ENCODE measurements at regions not wholly inside any gene's neighbourhood (a gene's known extent, or its start where the extent isn't known, plus 50 kb on each side); places are given as distances from the start of the nearest gene placed in this dataset.

DNA sequence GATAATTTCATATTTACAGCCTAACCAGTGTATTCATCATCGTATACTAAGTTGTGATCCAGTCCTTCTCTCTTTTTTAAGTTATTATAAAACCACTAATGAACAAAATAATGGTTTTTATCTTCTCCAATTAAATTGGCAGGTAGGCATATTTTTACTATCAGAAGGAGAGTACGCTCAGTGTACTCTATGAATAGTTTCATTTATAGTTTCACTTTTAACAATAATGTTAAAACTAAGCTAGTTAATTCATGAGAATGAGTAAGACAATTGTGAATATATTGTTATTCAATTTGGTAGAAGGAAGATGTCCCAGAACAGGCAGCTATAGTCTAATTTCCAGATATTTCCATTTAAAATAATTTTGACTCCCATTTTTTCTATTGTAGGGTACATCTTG is 277.1 kb downstream of the RASSF9 start:
- DNase-seq (no peak), ATAC-seq (no peak)
- intact Hi-C loops (cut with DNase I, micrococcal nuclease), result no loop called here

DNA sequence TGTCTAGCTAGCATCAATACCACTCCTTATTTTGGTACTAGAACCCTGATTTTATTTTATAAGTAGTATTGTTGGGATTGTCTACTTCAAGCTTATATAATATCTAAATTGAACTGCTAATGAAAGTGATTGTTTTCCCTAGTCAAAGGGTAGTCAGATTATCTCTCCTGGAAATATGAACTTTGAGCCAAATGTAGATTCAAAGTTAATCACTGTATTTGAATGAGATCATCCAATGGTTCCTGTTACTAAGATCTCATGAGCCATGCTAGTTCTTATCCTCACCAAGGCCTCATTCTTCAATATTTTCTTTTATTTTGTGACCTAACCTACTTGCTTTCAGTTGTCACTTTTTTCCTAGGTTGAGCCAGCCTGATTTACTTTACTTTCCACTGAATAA is 276.7 kb downstream of the RASSF9 start:
- intact Hi-C loops (cut with DNase I, micrococcal nuclease), result no loop called here
- DNase-seq (no peak), ATAC-seq (no peak)

DNA sequence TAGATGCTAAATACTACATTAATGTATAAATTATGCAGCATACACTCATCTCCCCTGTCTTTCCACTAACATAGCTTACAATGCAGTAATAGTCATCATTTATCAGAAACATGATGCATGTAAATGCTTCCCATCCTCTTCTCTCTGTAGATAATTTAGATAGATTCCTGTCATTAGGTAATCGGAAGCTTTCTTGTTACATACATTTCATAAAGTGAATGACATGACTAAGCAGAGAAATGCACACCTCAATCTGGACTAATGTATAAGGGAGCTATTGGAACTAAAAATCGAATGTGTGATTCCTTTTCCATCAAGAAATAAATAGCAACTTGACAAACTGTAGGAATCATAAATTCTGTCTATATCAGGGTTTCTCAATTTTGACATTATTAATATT is 273.4 kb downstream of the RASSF9 start:
- ATAC-seq (no peak), DNase-seq (no peak)
- intact Hi-C loops (cut with DNase I, micrococcal nuclease), result no loop called here

DNA sequence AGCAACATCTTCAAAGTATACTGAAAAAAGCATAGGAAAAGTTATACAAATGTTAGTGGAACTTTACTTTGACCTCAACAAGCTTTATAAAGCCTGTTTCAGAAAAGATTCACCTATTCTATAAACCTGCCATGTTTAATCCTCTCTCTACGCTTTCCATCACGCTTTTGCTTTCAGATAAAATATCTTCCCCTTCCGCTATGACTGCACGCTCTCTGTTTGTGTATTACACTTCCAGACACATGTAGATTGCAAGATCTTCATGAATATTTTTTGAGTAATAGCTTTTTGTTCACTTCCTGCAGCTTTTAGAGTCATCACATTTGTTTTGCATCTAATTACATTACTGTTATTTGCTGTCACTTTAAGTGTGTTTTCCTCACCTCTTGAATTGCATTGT is 271.4 kb downstream of the RASSF9 start:
- ATAC-seq (no peak), DNase-seq (no peak)
- intact Hi-C loops (cut with DNase I, micrococcal nuclease), result no loop called here

DNA sequence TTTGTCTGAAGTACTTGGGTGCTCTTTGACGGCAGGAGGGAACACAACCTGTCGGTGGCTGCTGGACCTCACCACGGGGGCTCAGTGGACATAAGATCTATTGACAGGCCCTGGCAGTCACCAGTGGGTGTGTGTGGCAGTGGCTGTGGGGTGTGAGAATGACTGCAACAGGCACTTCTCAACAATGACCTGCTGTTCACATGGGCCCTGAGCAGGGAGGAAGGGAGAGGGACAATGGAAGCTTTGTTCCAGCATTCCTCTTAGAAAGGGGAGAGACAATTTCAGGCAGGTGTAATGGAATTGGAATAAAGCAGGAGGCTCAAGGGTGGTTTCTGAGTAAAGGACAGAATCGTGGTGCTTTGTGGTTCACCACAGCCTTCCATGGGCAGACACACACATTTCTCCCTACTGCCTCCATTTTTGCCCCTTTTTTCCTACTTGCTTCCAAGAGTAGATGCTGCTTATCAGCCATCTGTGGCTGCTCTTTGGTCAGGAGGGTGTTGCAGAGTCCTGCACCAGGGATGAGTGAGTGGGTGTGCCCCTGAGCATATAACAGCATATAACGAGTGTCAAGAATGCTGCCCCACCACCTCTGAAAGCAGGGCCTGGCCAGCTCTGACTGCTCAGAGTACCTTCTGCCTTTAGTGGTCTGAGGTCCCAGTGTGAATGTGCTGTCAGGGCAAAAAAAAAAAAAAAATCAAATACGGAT is 267.7 kb downstream of the RASSF9 start:
- intact Hi-C loops (cut with DNase I, micrococcal nuclease), result no loop called here
- DNase-seq (peak in 1 of 2 donors; percentile 18), ATAC-seq (peak; percentile 89)

DNA sequence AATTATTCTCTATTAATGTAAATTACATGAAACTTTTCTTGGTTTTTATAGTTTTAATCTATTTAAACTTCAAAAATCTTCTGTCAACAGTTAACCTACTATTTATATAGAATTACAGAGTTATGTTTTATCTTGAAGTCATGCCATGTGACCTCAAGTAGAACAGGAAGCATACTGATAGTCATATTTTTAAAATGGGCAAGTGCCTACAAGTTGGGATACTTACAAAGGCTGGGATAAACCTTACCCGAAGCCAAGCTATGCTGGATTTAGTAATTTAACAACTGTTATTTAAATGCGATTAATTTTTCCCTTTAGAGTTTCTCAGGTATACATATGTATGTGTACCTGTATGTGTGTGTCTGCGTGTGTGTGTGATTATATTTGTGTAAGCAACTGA is 266.9 kb downstream of the RASSF9 start:
- DNase-seq, result no peak

DNA sequence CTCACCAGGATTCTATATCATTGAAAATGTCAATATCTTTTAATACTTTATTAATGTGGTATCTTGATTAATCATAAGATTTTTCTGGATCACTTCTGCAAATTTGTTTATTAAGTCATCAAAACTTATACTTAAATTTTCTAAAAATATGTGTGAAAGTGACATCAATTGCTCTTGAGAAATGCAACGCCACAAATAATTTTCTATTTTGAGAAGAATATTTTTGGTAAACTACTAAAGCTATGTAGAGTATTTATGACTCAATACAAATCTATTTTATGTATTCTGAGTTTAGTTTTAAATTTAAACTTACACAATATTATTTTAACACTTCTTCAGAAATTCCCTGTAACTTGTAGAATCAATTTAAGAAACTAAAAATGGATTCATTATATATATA is 263.3 kb downstream of the RASSF9 start:
- intact Hi-C loops (cut with DNase I, micrococcal nuclease), result loop anchor here in 1 of 2 donors (10.0 kb wide), 1 partner anchor 292 kb away; no protein-coding TSS in a partner anchor
- no peak for DNase-seq
- ATAC-seq, result no peak

More for the DNA sequence above, 266.9 kb downstream of the RASSF9 start:
- intact Hi-C loops (cut with DNase I, micrococcal nuclease), result no loop called here
- ATAC-seq, result no peak

DNA sequence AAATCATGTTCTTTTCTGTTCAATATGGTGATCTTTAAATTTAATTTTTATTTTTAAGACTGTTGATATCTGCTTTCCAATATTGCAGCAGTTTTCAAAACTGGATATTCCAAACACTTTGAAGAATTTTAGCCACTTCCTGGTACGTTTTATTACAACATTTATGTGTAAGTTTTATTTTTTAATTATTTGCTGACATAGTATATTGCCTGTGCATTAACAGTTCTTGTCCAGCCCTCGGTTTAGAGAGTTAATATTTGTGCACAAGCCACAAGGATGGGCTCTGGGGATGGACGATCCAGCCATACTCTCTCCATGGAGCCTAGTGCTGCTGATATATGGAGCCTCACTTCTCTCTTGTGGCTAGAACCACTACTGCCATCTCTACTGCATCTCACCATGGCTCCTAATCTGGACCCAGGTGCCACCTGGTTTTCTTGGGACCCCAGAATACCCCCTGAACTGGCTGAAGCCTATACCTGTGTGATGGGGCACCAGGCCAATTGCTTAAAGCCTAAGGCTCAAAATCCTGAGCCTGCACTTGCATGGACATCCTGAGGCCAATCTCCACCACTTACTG is 262.5 kb downstream of the RASSF9 start:
- intact Hi-C loops (cut with DNase I, micrococcal nuclease), result loop anchor here in 1 of 2 donors (10.0 kb wide), 1 partner anchor 291 kb away; no protein-coding TSS in a partner anchor
- ATAC-seq (peak; percentile 38), DNase-seq (no peak)

DNA sequence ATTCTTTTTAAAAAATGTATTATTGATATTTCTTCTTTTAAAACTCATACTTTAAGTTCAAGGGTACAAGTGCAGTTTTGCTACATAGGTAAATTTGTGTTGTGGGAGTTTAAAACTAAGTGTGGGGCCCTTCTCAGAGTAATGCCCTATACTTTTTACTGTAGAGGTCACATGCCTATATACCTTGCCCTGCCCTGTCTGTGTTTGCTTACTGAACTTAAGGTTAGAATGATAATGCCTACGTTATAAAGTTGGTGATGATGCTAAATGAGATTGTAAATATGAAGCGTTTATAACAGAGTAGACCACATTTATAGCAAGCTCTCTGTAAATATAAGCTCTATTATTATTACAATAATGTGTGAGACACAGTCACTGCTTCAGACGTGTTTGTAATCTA is 261.9 kb downstream of the RASSF9 start:
- ATAC-seq (peak; percentile 90), DNase-seq (no peak)
- intact Hi-C loops (cut with DNase I, micrococcal nuclease), result loop anchor here in 1 of 2 donors (10.0 kb wide), 1 partner anchor 291 kb away; no protein-coding TSS in a partner anchor

DNA sequence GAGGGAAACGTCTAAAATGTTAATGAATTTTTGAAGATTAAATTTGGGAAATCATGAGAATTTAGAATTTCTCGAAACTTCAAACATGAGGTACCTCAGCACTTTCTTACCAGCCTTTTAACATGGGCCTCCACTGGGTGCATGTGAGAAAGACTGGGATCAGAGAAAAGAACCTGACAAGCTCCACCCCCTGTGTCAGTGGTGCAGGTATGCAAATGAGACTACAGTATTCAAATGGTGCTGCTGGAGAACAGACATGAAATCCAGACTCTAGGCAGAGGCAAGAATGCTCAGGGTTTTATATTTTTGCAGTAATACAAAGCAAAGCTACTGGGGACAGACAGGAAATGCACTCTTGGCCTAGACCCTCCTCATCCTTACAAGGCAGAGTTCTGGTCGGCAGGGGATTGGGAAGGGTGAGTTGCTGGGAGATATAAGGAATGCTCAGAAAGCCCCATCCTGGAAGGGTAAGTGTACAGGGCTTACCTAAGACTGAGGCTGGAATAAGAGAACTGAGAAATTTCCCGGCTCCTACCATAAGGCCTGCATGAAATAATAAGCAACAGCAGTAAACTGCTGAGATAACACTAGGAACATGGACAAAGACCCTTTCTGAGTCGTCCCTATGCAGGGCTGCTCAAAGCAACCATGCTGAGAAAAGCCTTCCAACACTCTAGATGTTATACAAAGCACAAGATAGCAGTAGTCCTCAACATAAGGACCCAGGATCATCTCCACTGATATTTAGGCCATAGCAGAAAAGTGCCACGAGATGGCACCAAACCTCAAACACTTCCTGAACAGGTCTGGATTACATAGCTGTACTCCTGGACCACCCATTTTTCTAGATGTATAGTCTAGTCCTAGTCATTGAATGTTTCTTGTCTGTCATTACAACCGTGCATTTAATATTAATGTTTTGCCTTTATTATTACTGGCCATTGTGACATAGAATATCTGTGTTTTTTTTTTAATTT is 260.8 kb downstream of the RASSF9 start:
- ATAC-seq (peak; percentile 70), DNase-seq (peak in 1 of 2 donors; percentile 36)
- intact Hi-C loops (cut with DNase I, micrococcal nuclease), result loop anchor here in 1 of 2 donors (10.0 kb wide), 1 partner anchor 289 kb away; no protein-coding TSS in a partner anchor

DNA sequence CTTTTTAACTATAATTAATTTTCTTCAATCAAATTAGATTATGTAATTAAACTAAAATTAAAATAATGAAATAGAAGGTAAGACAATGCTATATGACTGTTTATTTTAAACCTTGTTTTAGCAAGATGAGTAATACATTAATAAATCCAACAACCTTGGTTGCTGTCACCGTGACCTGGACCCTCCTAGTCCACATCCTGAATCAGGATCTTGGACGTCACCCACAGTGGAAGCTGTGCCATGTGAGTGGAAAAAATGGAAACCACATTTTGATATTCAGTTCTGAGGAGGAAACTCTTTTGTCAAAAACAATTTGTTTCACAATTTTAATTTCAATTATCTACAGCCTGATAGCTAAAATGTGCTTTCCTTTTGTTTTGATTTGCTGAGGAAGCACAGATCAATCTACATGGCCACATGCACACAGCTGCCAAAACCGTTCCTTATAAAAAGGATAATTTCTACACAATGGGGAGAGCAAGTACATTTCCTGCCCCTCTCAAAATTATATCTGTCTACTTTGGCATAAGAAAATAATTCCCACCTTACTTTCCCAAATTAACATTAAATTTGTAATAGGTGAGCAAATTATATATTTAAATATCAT is 255.5 kb downstream of the RASSF9 start:
- ATAC-seq (no peak), DNase-seq (no peak)
- intact Hi-C loops (cut with DNase I, micrococcal nuclease), result no loop called here

DNA sequence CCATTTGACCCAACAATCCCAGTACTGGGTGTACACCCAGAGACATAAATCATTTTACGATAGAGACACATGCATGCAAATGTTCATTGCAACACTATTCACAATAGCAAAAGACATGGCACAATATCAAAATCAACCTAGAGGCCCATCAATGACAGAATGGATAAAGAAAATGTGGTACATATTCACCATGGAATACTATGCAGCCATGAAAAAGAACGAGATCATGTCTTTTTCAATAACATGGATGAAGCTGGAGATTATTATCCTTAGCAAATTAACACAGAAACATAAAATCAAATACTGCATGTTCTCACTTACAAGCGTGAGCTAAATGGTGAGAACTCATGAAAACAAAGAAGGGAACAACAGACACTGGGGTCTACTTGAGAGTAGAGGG is 249.1 kb downstream of the RASSF9 start:
- DNase-seq, result no peak
- ATAC-seq, result no peak
- intact Hi-C loops (cut with DNase I, micrococcal nuclease), result no loop called here

DNA sequence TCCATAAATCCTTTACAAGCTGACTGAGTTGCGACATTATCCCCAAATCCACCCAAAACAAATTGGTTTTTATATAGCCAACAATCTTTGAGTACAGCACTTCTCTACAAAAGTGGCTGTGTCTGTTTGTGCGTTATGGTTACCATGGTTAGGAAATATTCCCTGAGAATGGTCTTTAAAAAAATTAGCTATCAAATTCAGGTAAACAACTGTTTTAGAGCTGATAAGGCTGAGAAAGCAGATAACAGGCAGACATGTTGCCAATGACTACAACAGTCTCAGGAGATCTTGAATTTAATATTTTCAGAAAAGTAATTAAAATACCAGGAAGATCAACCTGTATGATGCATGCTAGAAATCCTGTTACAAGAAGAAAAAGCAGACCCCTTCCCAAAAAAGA is 248.0 kb downstream of the RASSF9 start:
- ATAC-seq (no peak), DNase-seq (no peak)
- intact Hi-C loops (cut with DNase I, micrococcal nuclease), result no loop called here

DNA sequence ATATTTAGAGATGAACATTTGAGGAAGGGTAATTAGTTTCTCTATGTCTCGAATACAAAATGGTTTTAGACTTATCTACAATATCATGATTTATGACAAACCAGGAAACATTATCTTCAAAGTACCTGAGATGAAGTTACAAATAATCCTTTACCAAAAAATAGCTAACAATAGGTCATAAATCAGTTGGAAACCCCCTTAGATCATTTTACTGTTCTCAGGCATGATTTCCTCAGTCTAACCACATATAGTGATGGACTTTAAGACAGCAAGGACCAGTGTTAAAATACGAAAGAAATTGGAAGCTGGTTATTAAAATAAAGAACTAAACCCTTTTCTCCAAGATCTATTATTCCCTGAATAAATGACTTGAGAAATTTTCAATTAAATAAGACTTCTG is 235.4 kb downstream of the RASSF9 start:
- intact Hi-C loops (cut with DNase I, micrococcal nuclease), result no loop called here
- ATAC-seq (no peak), DNase-seq (no peak)

DNA sequence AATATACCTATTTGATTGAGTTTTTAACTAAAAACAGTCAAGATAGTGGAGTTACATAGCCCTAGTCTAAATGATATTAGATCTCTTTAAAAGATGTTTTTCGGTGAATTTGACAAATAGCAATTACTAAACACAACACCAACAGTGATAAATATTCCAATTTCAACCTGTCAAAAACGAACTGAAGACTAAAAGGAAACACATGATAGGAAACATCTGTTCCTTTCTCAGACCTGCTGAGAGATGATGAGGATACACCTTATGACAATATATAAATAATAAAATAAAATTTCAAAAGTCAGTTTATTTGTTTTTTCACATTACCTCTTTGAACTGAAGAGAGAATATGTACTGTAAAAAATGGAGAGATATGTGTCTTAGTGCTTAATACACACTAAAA is 232.7 kb downstream of the RASSF9 start:
- ATAC-seq (no peak), DNase-seq (no peak)
- intact Hi-C loops (cut with DNase I, micrococcal nuclease), result no loop called here

DNA sequence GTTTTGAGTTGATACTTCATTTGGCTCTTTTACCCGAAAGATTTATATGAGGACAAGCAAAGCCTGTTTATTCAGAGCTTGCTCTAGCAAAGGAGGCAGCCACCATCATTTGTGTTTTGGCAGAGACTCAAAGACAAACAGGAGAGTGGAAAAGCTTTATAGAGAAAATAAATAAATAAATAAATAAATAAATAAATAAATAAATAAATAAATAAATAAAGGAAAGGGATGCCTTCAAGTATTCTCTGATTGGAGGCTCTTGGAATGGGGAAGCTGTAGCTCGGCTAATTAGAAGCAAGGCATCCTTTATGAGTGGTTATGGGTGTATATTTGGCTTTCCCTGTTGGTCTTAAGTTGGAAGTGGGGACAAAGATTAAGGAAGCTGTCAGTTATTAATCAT is 229.8 kb downstream of the RASSF9 start:
- no peak for DNase-seq
- intact Hi-C loops (cut with DNase I, micrococcal nuclease), result no loop called here

DNA sequence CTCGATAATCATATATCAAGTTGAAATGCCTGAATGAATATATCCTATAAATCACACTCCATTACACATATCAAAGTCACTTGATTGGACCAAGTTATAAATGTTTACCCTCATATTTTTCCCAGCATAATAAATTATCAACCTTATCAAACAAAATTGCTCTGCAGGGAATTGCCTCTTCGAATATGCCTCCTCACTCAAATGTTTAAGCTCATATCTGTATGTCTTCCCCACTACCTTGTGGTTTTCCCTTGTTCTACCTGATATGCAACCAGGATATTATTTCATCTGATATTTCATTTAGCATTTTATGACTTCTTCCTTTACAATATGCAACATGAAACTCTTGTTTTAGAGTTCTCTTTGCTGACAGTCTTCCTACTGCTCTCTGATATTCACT is 226.4 kb downstream of the RASSF9 start:
- no peak for ATAC-seq
- DNase-seq, result no peak
- intact Hi-C loops (cut with DNase I, micrococcal nuclease), result no loop called here

More for the DNA sequence above, 229.8 kb downstream of the RASSF9 start:
- no peak for ATAC-seq

DNA sequence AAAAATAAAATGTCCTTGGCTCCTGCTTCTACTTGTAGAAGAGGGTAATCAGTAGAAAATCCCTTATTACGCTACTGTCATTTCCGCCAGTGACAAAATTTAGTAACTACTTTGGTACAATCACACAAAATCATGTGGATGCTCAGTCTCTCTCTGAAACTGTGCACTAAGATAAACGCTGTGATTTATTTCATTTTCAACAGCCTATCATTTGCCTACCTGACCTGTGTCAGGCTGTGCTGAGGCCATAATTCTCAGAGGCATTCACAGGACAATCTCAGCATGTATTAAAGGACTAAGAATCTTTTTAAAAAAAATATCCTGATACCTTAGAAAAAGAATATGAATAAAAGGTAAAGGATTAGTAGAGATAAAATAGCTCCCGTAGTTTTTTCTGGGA is 226.0 kb downstream of the RASSF9 start:
- DNase-seq (no peak), ATAC-seq (no peak)
- intact Hi-C loops (cut with DNase I, micrococcal nuclease), result no loop called here

DNA sequence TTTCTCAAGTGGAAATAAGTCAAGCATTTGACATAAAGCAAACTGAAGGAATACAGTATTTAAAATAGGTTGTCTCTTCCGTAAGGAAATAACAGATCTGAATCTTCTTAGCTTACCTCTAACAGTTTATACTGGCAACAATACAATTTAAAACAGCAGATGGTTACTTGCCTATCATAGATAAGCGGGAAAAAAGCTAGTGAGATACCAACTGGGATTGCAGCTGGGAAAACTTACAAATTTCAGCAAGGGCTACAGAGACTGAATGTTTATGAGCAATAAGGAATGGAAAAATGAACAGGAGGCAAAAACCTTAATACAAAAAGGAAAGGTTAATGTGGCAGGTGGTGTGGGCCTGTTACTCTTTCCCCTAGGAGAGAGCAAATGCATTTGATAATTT is 220.0 kb downstream of the RASSF9 start:
- intact Hi-C loops (cut with DNase I, micrococcal nuclease), result no loop called here
- no peak for ATAC-seq
- no peak for DNase-seq

All from left colon (tissue), 2 donors.